ENCODE measurements at regions not wholly inside any gene's neighbourhood (a gene's known extent, or its start where the extent isn't known, plus 50 kb on each side); places are given as distances from the start of the nearest gene placed in this dataset.

DNA sequence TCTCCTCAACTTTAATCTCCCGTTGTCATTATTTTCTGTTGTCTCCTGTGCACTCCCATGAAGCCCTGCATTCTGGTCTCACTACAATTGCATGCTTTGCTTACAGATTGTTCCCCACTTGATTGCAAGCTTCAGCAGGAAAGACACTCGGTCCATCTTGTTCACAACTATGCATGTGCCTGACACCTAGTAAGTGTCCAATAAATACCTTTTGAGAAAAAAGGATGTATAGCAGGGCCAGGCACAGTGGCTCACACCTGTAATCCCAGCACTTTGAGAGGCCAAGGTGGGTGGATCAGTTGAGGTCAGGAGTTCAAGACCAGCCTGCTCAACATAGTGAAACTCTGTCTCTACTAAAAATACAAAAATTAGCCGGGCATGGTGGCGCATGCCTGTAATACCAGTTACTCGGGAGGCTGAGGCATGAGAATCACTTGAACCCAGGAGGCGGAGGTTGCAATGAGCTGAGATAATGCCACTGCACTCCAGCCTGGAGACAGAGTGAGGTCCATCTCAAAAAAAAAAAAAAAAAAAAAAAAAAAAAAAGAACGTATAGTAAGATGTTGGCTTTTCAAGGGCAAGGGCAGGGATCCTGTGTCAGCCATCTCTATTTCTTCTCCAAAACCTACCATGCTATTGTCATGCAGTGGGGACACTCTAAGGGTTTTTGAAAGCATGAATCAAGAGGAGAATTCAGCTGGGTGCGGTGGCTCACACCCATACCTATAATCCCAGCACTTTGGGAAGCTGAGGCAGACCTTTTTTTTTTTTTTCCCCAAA, 338.3 kb downstream of the MYCN start:
- H2BK15ac ChIP-seq (ENCODE audit: low read depth, low read length), result no peak overlapping the region
- Mint-ChIP-seq H3K36me3 (ENCODE audit: insufficient read depth in 1 of 3, low read depth in 3 of 3) (no peaks in the 10 kb centered on the region; a peak in 1 of 7 replicates), H3K27ac (no peak overlapping the region), H3K9me3 (no peaks in the 10 kb centered on the region), H3K27me3 (ENCODE audit: low read depth) (no peaks in the 10 kb centered on the region; the same call in 1 of the 2 replicates), H3K4me1 (peaks cover 7% of the 10 kb centered on the region in 2 experiments), H3K4me3 (no peak overlapping the region)
- no peak overlapping the region for H3K14ac ChIP-seq (ENCODE audit: insufficient read depth, low read length)
- no peak overlapping the region for H3K27ac ChIP-seq (ENCODE audit: insufficient read length, low read depth, low read length)
- no peak overlapping the region for H4K91ac ChIP-seq (ENCODE audit: insufficient read length, low read depth, low read length)
- H3K4me2 ChIP-seq (ENCODE audit: insufficient read depth, insufficient read length, low read length), result no peak overlapping the region
- no peak overlapping the region for H3K23ac ChIP-seq (ENCODE audit: insufficient read length, low read depth, low read length)
- DNase-seq, result no peak
- H3K27me3 ChIP-seq (ENCODE audit: insufficient read depth, low read length), result no peaks in the 10 kb centered on the region
- TF ChIP-seq CTCF (conservative IDR thresholded peaks at IDR 0.05), result no peak
- no peaks in the 10 kb centered on the region; the same call in 1 of the 2 replicates for H3K4me1 ChIP-seq (ENCODE audit: insufficient read depth, low read length)
- no peak overlapping the region for H2AK5ac ChIP-seq (ENCODE audit: insufficient read length, low read length)
- WGBS (ENCODE audit: extremely low coverage, insufficient read length, low lambda C conversion rate), result no CpG with 5 or more reads among the region's 8 CpGs
- no peak overlapping the region for H4K5ac ChIP-seq (ENCODE audit: insufficient read length, low read depth, low read length)
- no peak overlapping the region for H2AFZ ChIP-seq (ENCODE audit: low read length)
- no peaks in the 10 kb centered on the region for H3K9me3 ChIP-seq (ENCODE audit: control insufficient read depth, low read depth, low read length)
- no peaks in the 10 kb centered on the region for H4K20me1 ChIP-seq (ENCODE audit: control insufficient read depth, insufficient read depth, insufficient read length)
- H4K8ac ChIP-seq (replicated peaks; ENCODE audit: insufficient read length, low read depth, low read length), result no peak overlapping the region
- no peaks in the 10 kb centered on the region for H3K79me1 ChIP-seq (ENCODE audit: insufficient read depth, low read depth, low read length, poor library complexity, severe bottlenecking)
- H3K9ac ChIP-seq (ENCODE audit: extremely low read depth, insufficient read length, low read length), result no peak overlapping the region
- no peak overlapping the region for H3K56ac ChIP-seq (ENCODE audit: insufficient read length, low read depth, low read length)
- H2BK20ac ChIP-seq (ENCODE audit: low read depth, low read length, poor library complexity, severe bottlenecking), result no peak overlapping the region
- H3K79me2 ChIP-seq (ENCODE audit: insufficient read depth, low read length), result no peaks in the 10 kb centered on the region
- H2BK120ac ChIP-seq (ENCODE audit: low read depth, low read length, poor library complexity, severe bottlenecking), result no peak overlapping the region
- no peak overlapping the region for H3K4ac ChIP-seq (ENCODE audit: low read depth, low read length)
- no peak overlapping the region for H3K18ac ChIP-seq (ENCODE audit: insufficient read length, low read depth, low read length)
- H2BK5ac ChIP-seq (ENCODE audit: insufficient read length, low read length), result no peak overlapping the region
- no peak overlapping the region for H3T11ph ChIP-seq (ENCODE audit: low read length)
- no peaks in the 10 kb centered on the region for H3K23me2 ChIP-seq (ENCODE audit: insufficient read length, low read depth, low read length, poor library complexity, severe bottlenecking)
- H2BK12ac ChIP-seq (ENCODE audit: insufficient read length, low read depth, low read length), result no peak overlapping the region

Data from H9 (cell line).